ENCODE measurements at regions not wholly inside any gene's neighbourhood (a gene's known extent, or its start where the extent isn't known, plus 50 kb on each side); places are given as distances from the start of the nearest gene placed in this dataset.

GRCh38 chr10:107244122-107244521, 79.6 kb upstream of the SORCS1 start:
- no peak for DNase-seq

- DNase-seq, result no peak
These were observed 73.8 kb upstream of the SORCS1 start for GRCh38 chr10:107238275-107238674.

- no peak for DNase-seq
These were observed 67.5 kb upstream of the SORCS1 start for GRCh38 chr10:107232013-107232412.

GRCh38 chr10:107230887-107231286, 66.4 kb upstream of the SORCS1 start:
- DNase-seq, result no peak

- DNase-seq, result no peak
These were observed 51.2 kb upstream of the SORCS1 start for GRCh38 chr10:107215681-107216080.
